Gastrocnemius medialis (tissue), 4 donors: ENCODE measurements at regions not wholly inside any gene's neighbourhood (a gene's known extent, or its start where the extent isn't known, plus 50 kb on each side); places are given as distances from the start of the nearest gene placed in this dataset.

ENCODE experiments used
- ATAC-seq, 2 donors: fragments of 150-250 bp; one replicate each; pipeline ENCODE4 v1.9.1; 2016
- DNase-seq, 2 donors: peaks; one replicate each; pipeline ENCODE4 v3.0.0-alpha.2; 2019
- H3K27ac ChIP-seq, 4 donors: fragments of 200-600 bp; sonication (generic); 1 replicate in 1 of 4; 2 replicates in 3 of 4; pipeline ENCODE4 v1.5.1; 2016 to 2018; ENCODE audit warnings: mild to moderate bottlenecking in 2 of 4, moderate library complexity in 1 of 4
- H3K27me3 ChIP-seq, 3 donors: fragments of 200-600 bp; sonication (generic) in 2 of 3; 1 replicate in 1 of 3; 2 replicates in 2 of 3; pipeline versions ENCODE4 v1.5.1 to v1.6.0; 2016 to 2019; ENCODE audit warnings: mild to moderate bottlenecking in 1 of 3, moderate library complexity in 1 of 3
- H3K36me3 ChIP-seq, 2 donors: fragments of 200-600 bp; sonication (generic) in 1 of 2; one replicate each; pipeline ENCODE4 v1.5.1; 2017 to 2018
- H3K4me1 ChIP-seq, 2 donors: fragments of 200-600 bp; sonication (generic) in 1 of 2; one replicate each; pipeline ENCODE4 v1.5.1; 2016 to 2017; ENCODE audit warnings: mild to moderate bottlenecking in 2 of 2
- H3K4me3 ChIP-seq, 4 donors: fragments of 200-600 bp; sonication (generic) in 3 of 4; 1 replicate in 1 of 4; 2 replicates in 3 of 4; pipeline ENCODE4 v1.5.1; 2016 to 2019; ENCODE audit warnings: mild to moderate bottlenecking in 2 of 4
- H3K9me3 ChIP-seq, 3 donors: fragments of 200-600 bp; sonication (generic) in 2 of 3; 1 replicate in 1 of 3; 2 replicates in 2 of 3; pipeline ENCODE4 v1.5.1; 2016 to 2019
- POLR2A ChIP-seq, 2 donors: fragments of 450-650 bp; IDR thresholded peaks; one replicate each; pipeline ENCODE4 v1.6.1; 2017; ENCODE audit warnings: antibody characterized with exemption in 2 of 2, mild to moderate bottlenecking in 2 of 2, moderate library complexity in 2 of 2
- in situ Hi-C, 4 donors: fragments of 200-750 bp; cut with MboI; loops; one replicate each; pipeline versions ENCODE4 v1.15.0 to v1.8.0; 2017; ENCODE audit warnings: low sequenced_read_pairs in 4 of 4
- intact Hi-C: fragments of 100-400 bp; cut with DNase I; formaldehyde crosslinking; loops from one replicate; pipeline ENCODE4 v1.15.1; 2023; ENCODE audit warnings: low total_unique reads
- TF ChIP-seq, protein P1 (sequence below), 5 experiments: fragments of 450-650 bp in 3 of 5; fragments of 200-600 bp in 2 of 5; sonication (generic) in 2 of 5; IDR thresholded peaks in 4 of 5; conservative IDR thresholded peaks in 1 of 5; 1 replicate in 4 of 5; 2 replicates in 1 of 5; pipeline ENCODE4 v1.5.1; 2016 to 2019; ENCODE audit warnings: antibody characterized with exemption in 5 of 5, mild to moderate bottlenecking in 3 of 5, moderate library complexity in 3 of 5

DNA sequence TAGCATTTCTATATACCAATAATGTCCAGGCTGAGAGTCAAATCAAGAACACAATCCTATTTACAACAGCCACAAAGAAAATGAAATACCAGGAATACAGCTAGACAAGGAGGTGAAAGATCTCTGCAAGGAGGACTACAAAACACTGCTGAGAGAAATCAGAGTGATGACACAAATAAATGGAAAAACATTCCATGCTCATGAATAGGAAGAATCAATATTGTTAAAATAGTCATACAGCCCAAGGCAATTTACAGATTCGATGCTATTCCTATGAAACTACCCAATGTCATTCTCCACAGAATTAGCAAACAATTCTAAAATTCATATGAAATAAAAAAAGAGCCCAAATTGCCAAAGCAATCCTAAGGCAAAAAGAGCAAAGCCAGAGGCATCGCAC is 116.8 kb upstream of the ZNF32 start:
- no peak overlapping the region for H3K4me3 ChIP-seq
- ATAC-seq (no peak), DNase-seq (no peak)
- no peaks in the 10 kb centered on the region for H3K9me3 ChIP-seq
- no peak overlapping the region for H3K27ac ChIP-seq
- H3K36me3 ChIP-seq: no peaks in the 10 kb centered on the region
- in situ Hi-C loops: no loop called here
- no peaks in the 10 kb centered on the region for H3K27me3 ChIP-seq
- intact Hi-C loops: no loop called here
- TF ChIP-seq, protein P1, sequence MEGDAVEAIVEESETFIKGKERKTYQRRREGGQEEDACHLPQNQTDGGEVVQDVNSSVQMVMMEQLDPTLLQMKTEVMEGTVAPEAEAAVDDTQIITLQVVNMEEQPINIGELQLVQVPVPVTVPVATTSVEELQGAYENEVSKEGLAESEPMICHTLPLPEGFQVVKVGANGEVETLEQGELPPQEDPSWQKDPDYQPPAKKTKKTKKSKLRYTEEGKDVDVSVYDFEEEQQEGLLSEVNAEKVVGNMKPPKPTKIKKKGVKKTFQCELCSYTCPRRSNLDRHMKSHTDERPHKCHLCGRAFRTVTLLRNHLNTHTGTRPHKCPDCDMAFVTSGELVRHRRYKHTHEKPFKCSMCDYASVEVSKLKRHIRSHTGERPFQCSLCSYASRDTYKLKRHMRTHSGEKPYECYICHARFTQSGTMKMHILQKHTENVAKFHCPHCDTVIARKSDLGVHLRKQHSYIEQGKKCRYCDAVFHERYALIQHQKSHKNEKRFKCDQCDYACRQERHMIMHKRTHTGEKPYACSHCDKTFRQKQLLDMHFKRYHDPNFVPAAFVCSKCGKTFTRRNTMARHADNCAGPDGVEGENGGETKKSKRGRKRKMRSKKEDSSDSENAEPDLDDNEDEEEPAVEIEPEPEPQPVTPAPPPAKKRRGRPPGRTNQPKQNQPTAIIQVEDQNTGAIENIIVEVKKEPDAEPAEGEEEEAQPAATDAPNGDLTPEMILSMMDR (IDR thresholded peaks at IDR 0.05 in 4 of 5, conservative IDR thresholded peaks at IDR 0.05 in 1 of 5): no peak
- TF ChIP-seq POLR2A (IDR thresholded peaks at IDR 0.05): no peak
- no peaks in the 10 kb centered on the region for H3K4me1 ChIP-seq

DNA sequence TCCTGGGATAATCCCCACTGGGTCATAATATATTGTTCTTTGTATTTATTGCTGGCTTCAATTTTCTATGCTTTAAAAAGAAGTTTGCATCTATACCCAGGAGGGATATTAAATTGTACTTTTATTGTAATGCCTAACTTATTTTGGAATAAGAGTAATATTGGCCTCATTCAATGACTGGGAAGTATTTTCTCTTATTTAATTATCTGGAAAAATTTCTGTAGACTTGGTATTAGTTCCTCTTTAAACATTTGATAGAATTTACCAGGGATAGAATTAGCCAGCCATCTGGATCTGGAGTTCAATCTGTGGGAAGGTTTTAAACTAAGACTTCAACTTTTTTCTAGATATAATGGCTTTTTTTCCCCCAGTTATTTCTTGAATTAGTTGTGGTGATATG is 115.2 kb upstream of the ZNF32 start:
- ATAC-seq (no peak), DNase-seq (no peak)
- no peak for TF ChIP-seq POLR2A (IDR thresholded peaks at IDR 0.05)
- TF ChIP-seq, protein P1 (IDR thresholded peaks at IDR 0.05 in 4 of 5, conservative IDR thresholded peaks at IDR 0.05 in 1 of 5): no peak
- Histone ChIP-seq H3K4me3 (no peak overlapping the region), H3K27me3 (no peaks in the 10 kb centered on the region), H3K9me3 (no peaks in the 10 kb centered on the region), H3K27ac (no peak overlapping the region), H3K36me3 (no peaks in the 10 kb centered on the region), H3K4me1 (no peaks in the 10 kb centered on the region)
- in situ Hi-C loops: no loop called here
- intact Hi-C loops: no loop called here

DNA sequence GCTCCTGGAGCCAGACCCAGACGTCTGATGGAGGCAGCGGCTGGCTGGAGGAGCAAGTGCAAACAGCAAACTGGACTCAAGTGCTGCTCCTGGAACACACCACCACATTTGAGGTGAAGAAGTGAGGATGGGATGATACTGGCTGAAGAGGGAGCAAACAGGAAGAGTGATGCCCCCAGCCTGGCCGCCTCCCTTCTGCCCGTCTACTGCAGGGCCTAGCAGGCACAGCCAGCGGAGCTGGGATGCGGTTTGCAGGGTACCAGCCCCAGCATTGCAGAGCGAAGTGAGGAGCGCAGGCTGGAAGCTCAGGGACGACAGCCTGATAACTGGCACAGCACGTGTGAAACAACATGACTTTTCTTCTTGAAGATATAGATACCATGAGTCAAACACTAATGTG is 111.8 kb upstream of the ZNF32 start:
- no peak overlapping the region for H3K4me3 ChIP-seq
- no peaks in the 10 kb centered on the region for H3K27me3 ChIP-seq
- no peak for TF ChIP-seq POLR2A (IDR thresholded peaks at IDR 0.05)
- TF ChIP-seq, protein P1 (IDR thresholded peaks at IDR 0.05 in 4 of 5, conservative IDR thresholded peaks at IDR 0.05 in 1 of 5): no peak
- H3K36me3 ChIP-seq: no peaks in the 10 kb centered on the region
- H3K27ac ChIP-seq: no peak overlapping the region
- ATAC-seq: no peak
- no peak for DNase-seq
- in situ Hi-C loops: no loop called here
- intact Hi-C loops: no loop called here
- no peaks in the 10 kb centered on the region for H3K9me3 ChIP-seq
- no peaks in the 10 kb centered on the region for H3K4me1 ChIP-seq

DNA sequence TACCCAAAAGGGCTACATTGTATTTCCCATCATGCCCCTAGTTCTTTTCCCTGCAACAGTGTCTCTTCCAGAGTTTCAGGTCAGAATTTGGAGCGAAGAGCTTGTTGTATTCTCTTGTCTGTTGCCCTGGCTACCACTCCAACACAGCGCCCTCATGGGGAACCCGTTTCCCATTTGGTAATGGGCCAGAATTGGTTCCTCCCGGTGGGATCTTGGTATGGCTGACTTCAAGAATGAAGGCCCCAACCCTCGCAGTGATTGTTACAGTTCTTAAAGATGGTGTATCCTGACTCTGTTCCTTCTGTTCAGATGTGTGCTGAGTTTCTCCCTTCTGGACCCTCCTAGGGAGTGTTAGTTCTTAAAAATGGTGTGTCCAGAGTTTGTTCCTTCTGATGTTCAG is 110.5 kb upstream of the ZNF32 start:
- Histone ChIP-seq H3K27ac (no peak overlapping the region), H3K4me1 (no peaks in the 10 kb centered on the region), H3K9me3 (no peaks in the 10 kb centered on the region), H3K36me3 (no peaks in the 10 kb centered on the region), H3K27me3 (no peaks in the 10 kb centered on the region), H3K4me3 (no peak overlapping the region)
- in situ Hi-C loops (no loop called here), intact Hi-C loops (no loop called here)
- no peak for ATAC-seq
- DNase-seq: no peak
- TF ChIP-seq POLR2A (IDR thresholded peaks at IDR 0.05): no peak
- TF ChIP-seq, protein P1 (IDR thresholded peaks at IDR 0.05 in 4 of 5, conservative IDR thresholded peaks at IDR 0.05 in 1 of 5): no peak

DNA sequence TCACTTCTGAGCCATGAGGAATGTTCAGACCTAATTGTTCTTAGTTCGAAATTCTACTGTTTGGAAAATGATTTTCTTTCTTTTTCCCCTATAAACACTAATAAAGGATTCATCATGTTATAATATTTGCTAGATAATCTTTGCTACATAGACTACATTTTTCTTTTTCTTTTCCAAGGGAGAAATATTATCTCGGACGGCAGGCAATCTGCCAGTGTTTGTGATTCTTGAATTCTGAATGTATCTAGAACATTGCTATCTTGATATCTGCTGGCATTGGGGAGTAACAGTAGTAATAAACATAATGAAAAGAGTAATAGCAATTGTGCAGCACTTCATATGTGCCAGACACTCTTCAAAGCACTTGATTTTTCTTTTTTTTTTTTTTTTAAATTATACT is 107.7 kb upstream of the ZNF32 start:
- H3K27me3 ChIP-seq: no peaks in the 10 kb centered on the region
- DNase-seq (no peak), ATAC-seq (no peak)
- TF ChIP-seq, protein P1 (IDR thresholded peaks at IDR 0.05 in 4 of 5, conservative IDR thresholded peaks at IDR 0.05 in 1 of 5): no peak
- no peak for TF ChIP-seq POLR2A (IDR thresholded peaks at IDR 0.05)
- H3K9me3 ChIP-seq: no peaks in the 10 kb centered on the region
- in situ Hi-C loops: no loop called here
- H3K4me1 ChIP-seq: no peaks in the 10 kb centered on the region
- no peak overlapping the region for H3K4me3 ChIP-seq
- no peak overlapping the region for H3K27ac ChIP-seq
- no peaks in the 10 kb centered on the region for H3K36me3 ChIP-seq
- intact Hi-C loops: no loop called here
